ENCODE measurements at regions not wholly inside any gene's neighbourhood (a gene's known extent, or its start where the extent isn't known, plus 50 kb on each side); places are given as distances from the start of the nearest gene placed in this dataset.

DNA sequence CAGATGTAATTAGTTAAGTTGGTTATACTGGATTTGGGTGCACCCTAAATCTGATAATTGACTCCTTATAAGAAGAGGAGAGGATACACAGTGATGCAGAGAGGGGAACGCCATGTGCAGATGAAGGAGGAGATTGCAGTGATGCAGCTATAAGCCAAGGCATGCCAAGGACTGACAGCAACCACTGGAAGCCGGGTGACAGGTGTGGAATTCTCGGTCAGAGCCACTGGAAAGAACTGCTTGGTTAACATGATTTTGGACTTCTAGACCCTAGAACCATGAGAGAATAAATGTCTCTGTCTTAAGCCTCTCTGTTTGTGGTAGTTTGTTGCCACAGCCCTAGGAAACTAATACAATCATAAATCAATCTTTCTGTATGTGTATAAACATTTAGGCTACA, 403.3 kb upstream of the CDH20 start:
- FAIRE-seq, result no peak
- TF ChIP-seq SP1 (IDR thresholded peaks at IDR 0.05; ENCODE audit: low read depth, low read length) (no peak), USF2 (IDR thresholded peaks at IDR 0.05; ENCODE audit: low read length) (no peak), EP300 (IDR thresholded peaks at IDR 0.05; ENCODE audit: borderline replicate concordance in 1 of 2, low read depth in 2 of 2, low read length in 2 of 2) (no peak), TAF1 (IDR thresholded peaks at IDR 0.05; ENCODE audit: low read depth, low read length) (no peak), KDM1A (IDR thresholded peaks at IDR 0.05; ENCODE audit: borderline replicate concordance, low read length) (no peak), NANOG (IDR thresholded peaks at IDR 0.05; ENCODE audit: insufficient read depth, low read depth, low read length, poor library complexity, severe bottlenecking) (no peak), BACH1 (IDR thresholded peaks at IDR 0.05; ENCODE audit: low read length) (no peak)
- TF ChIP-seq, protein P1, sequence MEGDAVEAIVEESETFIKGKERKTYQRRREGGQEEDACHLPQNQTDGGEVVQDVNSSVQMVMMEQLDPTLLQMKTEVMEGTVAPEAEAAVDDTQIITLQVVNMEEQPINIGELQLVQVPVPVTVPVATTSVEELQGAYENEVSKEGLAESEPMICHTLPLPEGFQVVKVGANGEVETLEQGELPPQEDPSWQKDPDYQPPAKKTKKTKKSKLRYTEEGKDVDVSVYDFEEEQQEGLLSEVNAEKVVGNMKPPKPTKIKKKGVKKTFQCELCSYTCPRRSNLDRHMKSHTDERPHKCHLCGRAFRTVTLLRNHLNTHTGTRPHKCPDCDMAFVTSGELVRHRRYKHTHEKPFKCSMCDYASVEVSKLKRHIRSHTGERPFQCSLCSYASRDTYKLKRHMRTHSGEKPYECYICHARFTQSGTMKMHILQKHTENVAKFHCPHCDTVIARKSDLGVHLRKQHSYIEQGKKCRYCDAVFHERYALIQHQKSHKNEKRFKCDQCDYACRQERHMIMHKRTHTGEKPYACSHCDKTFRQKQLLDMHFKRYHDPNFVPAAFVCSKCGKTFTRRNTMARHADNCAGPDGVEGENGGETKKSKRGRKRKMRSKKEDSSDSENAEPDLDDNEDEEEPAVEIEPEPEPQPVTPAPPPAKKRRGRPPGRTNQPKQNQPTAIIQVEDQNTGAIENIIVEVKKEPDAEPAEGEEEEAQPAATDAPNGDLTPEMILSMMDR (IDR thresholded peaks at IDR 0.05; ENCODE audit: control extremely low read depth in 1 of 3, insufficient read depth in 1 of 3, low read depth in 1 of 3, low read length in 3 of 3), result no peak
- TF ChIP-seq, protein P2, sequence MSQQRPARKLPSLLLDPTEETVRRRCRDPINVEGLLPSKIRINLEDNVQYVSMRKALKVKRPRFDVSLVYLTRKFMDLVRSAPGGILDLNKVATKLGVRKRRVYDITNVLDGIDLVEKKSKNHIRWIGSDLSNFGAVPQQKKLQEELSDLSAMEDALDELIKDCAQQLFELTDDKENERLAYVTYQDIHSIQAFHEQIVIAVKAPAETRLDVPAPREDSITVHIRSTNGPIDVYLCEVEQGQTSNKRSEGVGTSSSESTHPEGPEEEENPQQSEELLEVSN (IDR thresholded peaks at IDR 0.05), result no peak
- TF ChIP-seq, protein P3, sequence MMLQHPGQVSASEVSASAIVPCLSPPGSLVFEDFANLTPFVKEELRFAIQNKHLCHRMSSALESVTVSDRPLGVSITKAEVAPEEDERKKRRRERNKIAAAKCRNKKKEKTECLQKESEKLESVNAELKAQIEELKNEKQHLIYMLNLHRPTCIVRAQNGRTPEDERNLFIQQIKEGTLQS (IDR thresholded peaks at IDR 0.05; ENCODE audit: insufficient read depth, low read depth, low read length), result no peak

More for the DNA sequence above, 403.3 kb upstream of the CDH20 start:
- Histone ChIP-seq H3K79me1 (ENCODE audit: low read depth, low read length) (no peaks in the 10 kb centered on the region), H3K27ac (ENCODE audit: low read depth, low read length) (no peak overlapping the region), H3K14ac (ENCODE audit: insufficient read length) (no peak overlapping the region), H3K4me2 (ENCODE audit: insufficient read depth in 1 of 2, low read depth in 2 of 2, low read length in 2 of 2) (no peak overlapping the region), H4K20me1 (replicated peaks in 1 of 2; ENCODE audit: control insufficient read depth in 1 of 2, insufficient read depth in 2 of 2, low read length in 2 of 2) (no peaks in the 10 kb centered on the region), H3K4ac (replicated peaks; ENCODE audit: insufficient read length, low read depth, low read length) (no peak overlapping the region), H3K4me3 (ENCODE audit: extremely low read depth in 1 of 4, insufficient read depth in 2 of 4, low read depth in 3 of 4, low read length in 4 of 4) (no peak overlapping the region), H3K9ac (replicated peaks in 1 of 4; ENCODE audit: extremely low read depth in 1 of 4, low read depth in 3 of 4, low read length in 3 of 4) (no peak overlapping the region), H2BK120ac (replicated peaks; ENCODE audit: low read depth, low read length) (no peak overlapping the region), H2BK12ac (ENCODE audit: low read depth, low read length) (no peak overlapping the region), H3K9me3 (ENCODE audit: insufficient read depth in 2 of 2, low read depth in 1 of 2, low read length in 1 of 2) (no peaks in the 10 kb centered on the region), H3K4me1 (replicated peaks in 1 of 4; ENCODE audit: control insufficient read depth in 3 of 4, insufficient read depth in 4 of 4, low read length in 3 of 4) (no peaks in the 10 kb centered on the region), H3K23me2 (ENCODE audit: low read depth, low read length) (no peaks in the 10 kb centered on the region), H4K8ac (ENCODE audit: extremely low read depth, insufficient read depth, low read length) (no peak overlapping the region), H3K23ac (ENCODE audit: insufficient read length) (no peak overlapping the region), H4K91ac (replicated peaks; ENCODE audit: insufficient read length, low read length) (no peak overlapping the region), H3K56ac (replicated peaks; ENCODE audit: insufficient read length, low read depth, low read length) (no peak overlapping the region), H2BK15ac (ENCODE audit: low read length) (no peak overlapping the region), H3K36me3 (ENCODE audit: control insufficient read depth in 2 of 4, insufficient read depth in 4 of 4, low read length in 3 of 4) (no peaks in the 10 kb centered on the region), H4K5ac (ENCODE audit: insufficient read length, low read depth, low read length) (no peak overlapping the region), H2BK20ac (ENCODE audit: low read length) (no peak overlapping the region), H3K27me3 (replicated peaks in 1 of 4; ENCODE audit: control insufficient read depth in 3 of 4, extremely low read depth in 1 of 4, insufficient read depth in 3 of 4, low read length in 3 of 4) (no peaks in the 10 kb centered on the region), H2BK5ac (ENCODE audit: low read depth, low read length) (no peak overlapping the region), H2AFZ (ENCODE audit: low read length) (no peak overlapping the region), H3K79me2 (ENCODE audit: control insufficient read depth in 1 of 2, insufficient read depth in 2 of 2, low read length in 2 of 2) (no peaks in the 10 kb centered on the region), H3K18ac (ENCODE audit: extremely low read depth, low read length) (no peak overlapping the region), H2AK5ac (ENCODE audit: low read depth, low read length) (no peak overlapping the region)
- DNase-seq (ENCODE audit: low read depth in 1 of 2, low spot score in 2 of 2), result no peak
- CTCF ChIA-PET (ENCODE audit: partially characterized antibody), result no interaction called here
- POLR2A ChIA-PET (ENCODE audit: partially characterized antibody), result no interaction called here
- 84% methylated on average over 3 of the region's 3 CpGs; no CpG with 5 or more reads in 1 of the 2 experiments for WGBS, 2 experiments (ENCODE audit: extremely low coverage in 1 of 2, insufficient coverage in 1 of 2, insufficient read length in 1 of 2, insufficient replicate concordance in 2 of 2, low coverage in 1 of 2, low lambda C conversion rate in 2 of 2, missing lambda C conversion rate in 1 of 2)

Data from H1 (cell line).